IMR-90 (cell line): ENCODE measurements at regions not wholly inside any gene's neighbourhood (a gene's known extent, or its start where the extent isn't known, plus 50 kb on each side); places are given as distances from the start of the nearest gene placed in this dataset.

Experiments used
- ATAC-seq: fragments of 200-7000 bp; cut with Tn5 transposase; 2 replicates; pipeline ENCODE4 v1.9.1; 2020; ENCODE audit warnings: low read depth, mild to moderate bottlenecking, moderate library complexity
- BruUV-seq: library from RNA; stranded (reverse); fragments of 400-500 nt; replicated peaks from 2 replicates; lab custom pipeline; 2021; lab: Mats Ljungman, UMichigan
- CTCF ChIA-PET: fragments of 300-600 bp; formaldehyde crosslinking; extraction: SDS; loops from one replicate; lab custom pipeline; 2021; ENCODE audit warnings: antibody characterized with exemption; lab: Yijun Ruan, JAX
- POLR2A ChIA-PET: fragments of 300-600 bp; sonication (Branson Sonifier 250); formaldehyde crosslinking; loops from one replicate; lab custom pipeline; 2022; ENCODE audit warnings: antibody characterized with exemption; ENCODE audit not compliant: unreplicated experiment; lab: Charles Lee
- DNase-seq: peaks from one replicate; pipeline ENCODE4 v3.0.0; 2013
- H2AFZ ChIP-seq: replicated peaks from 2 replicates; pipeline ENCODE3; 2013; ENCODE audit warnings: low read length, mild to moderate bottlenecking; ENCODE audit not compliant: poor library complexity
- H2AK5ac ChIP-seq: 2 replicates; pipeline ENCODE4 v1.6.1; 2013; ENCODE audit warnings: low read depth, low read length, inconsistent platforms
- H2AK9ac ChIP-seq: replicated peaks from 2 replicates; pipeline ENCODE3; 2013; ENCODE audit warnings: mild to moderate bottlenecking, low read depth, low read length, moderate library complexity; ENCODE audit not compliant: poor library complexity
- H2BK120ac ChIP-seq: 2 replicates; pipeline ENCODE4 v1.6.1; 2013; ENCODE audit warnings: low read depth, low read length, inconsistent platforms
- H2BK15ac ChIP-seq: 3 replicates; pipeline ENCODE4 v1.6.1; 2013; ENCODE audit warnings: low read depth, low read length, inconsistent platforms
- H2BK20ac ChIP-seq: 2 replicates; pipeline ENCODE4 v1.6.1; 2013; ENCODE audit warnings: low read depth, mild to moderate bottlenecking, inconsistent platforms, low read length, moderate library complexity
- H2BK5ac ChIP-seq: 2 replicates; pipeline ENCODE4 v1.6.1; 2013; ENCODE audit warnings: mild to moderate bottlenecking, low read depth, low read length, inconsistent platforms; ENCODE audit not compliant: poor library complexity, severe bottlenecking
- H3K14ac ChIP-seq: replicated peaks from 2 replicates; pipeline ENCODE4 v1.6.1; 2013; ENCODE audit warnings: low read depth, low read length, inconsistent platforms
- H3K18ac ChIP-seq: 2 replicates; pipeline ENCODE4 v1.6.1; 2013; ENCODE audit warnings: low read depth, low read length, control low read depth
- H3K23ac ChIP-seq: 2 replicates; pipeline ENCODE4 v1.6.1; 2013; ENCODE audit warnings: low read depth, low read length, inconsistent platforms
- H3K27ac ChIP-seq: 2 replicates; pipeline ENCODE4 v1.5.1; 2013; ENCODE audit warnings: mild to moderate bottlenecking, control low read depth, low read length; ENCODE audit not compliant: insufficient read depth
- H3K27me3 ChIP-seq: 2 replicates; pipeline ENCODE4 v1.6.1; 2013; ENCODE audit warnings: low read length; ENCODE audit not compliant: control insufficient read depth, insufficient read depth
- H3K36me3 ChIP-seq: 2 replicates; pipeline ENCODE4 v1.6.1; 2013; ENCODE audit warnings: low read length, mixed read lengths; ENCODE audit not compliant: control insufficient read depth, insufficient read depth
- H3K4ac ChIP-seq: 2 replicates; pipeline ENCODE4 v1.6.1; 2013; ENCODE audit warnings: low read depth, low read length, inconsistent platforms
- H3K4me1 ChIP-seq: 2 replicates; pipeline ENCODE4 v1.6.1; 2013; ENCODE audit warnings: low read length, mixed read lengths; ENCODE audit not compliant: control insufficient read depth, insufficient read depth
- H3K4me2 ChIP-seq: 2 replicates; pipeline ENCODE4 v1.6.1; 2013; ENCODE audit warnings: low read depth, mild to moderate bottlenecking, control low read depth, low read length, moderate library complexity
- H3K4me3 ChIP-seq: 2 replicates; pipeline ENCODE4 v1.5.1; 2013; ENCODE audit warnings: low read depth, mild to moderate bottlenecking, control low read depth, low read length, moderate library complexity; ENCODE audit not compliant: insufficient read depth
- H3K56ac ChIP-seq: 2 replicates; pipeline ENCODE4 v1.6.1; 2013; ENCODE audit warnings: low read length, inconsistent platforms; ENCODE audit not compliant: insufficient read depth; ENCODE audit errors: extremely low read depth
- H3K79me1 ChIP-seq, 2 experiments: 2 replicates each; pipeline ENCODE4 v1.6.1; 2013; ENCODE audit warnings: low read length in 2 of 2, inconsistent platforms in 1 of 2, low read depth in 1 of 2
- H3K9ac ChIP-seq: 2 replicates; pipeline ENCODE4 v1.6.1; 2013; ENCODE audit warnings: low read depth, low read length, control low read depth
- H3K9me1 ChIP-seq: 2 replicates; pipeline ENCODE4 v1.6.1; 2013; ENCODE audit warnings: low read length, inconsistent platforms; ENCODE audit not compliant: insufficient read depth
- H3K9me3 ChIP-seq: 2 replicates; pipeline ENCODE4 v1.6.1; 2013; ENCODE audit warnings: low read length; ENCODE audit not compliant: control insufficient read depth, insufficient read depth
- H4K20me1 ChIP-seq: 2 replicates; pipeline ENCODE4 v1.6.1; 2013; ENCODE audit warnings: low read length, inconsistent platforms; ENCODE audit not compliant: insufficient read depth
- H4K5ac ChIP-seq: 2 replicates; pipeline ENCODE4 v1.6.1; 2013; ENCODE audit warnings: mild to moderate bottlenecking, low read depth, low read length, control low read depth
- H4K8ac ChIP-seq, 2 experiments: 2 replicates each; pipeline ENCODE4 v1.6.1; 2013; ENCODE audit warnings: low read depth in 2 of 2, low read length in 2 of 2, control low read depth in 1 of 2, inconsistent platforms in 1 of 2
- H4K91ac ChIP-seq: 2 replicates; pipeline ENCODE4 v1.6.1; 2013; ENCODE audit warnings: low read depth, low read length, inconsistent platforms; ENCODE audit not compliant: insufficient read depth
- CEBPB ChIP-seq: IDR thresholded peaks from 2 replicates; pipeline ENCODE4 v1.6.1; 2012; ENCODE audit warnings: low read depth, low read length, improper control_type of control experiment
- WGBS, 2 experiments: methylation state at CpG; one replicate each; pipeline versions ENCODE4 v1.1.5 to v1.1.7; 2013; ENCODE audit warnings: missing lambda C conversion rate in 2 of 2; ENCODE audit not compliant: insufficient read length in 1 of 2; ENCODE audit errors: extremely low coverage in 2 of 2; 5-methylcytosine and 5-hydroxymethylcytosine counted together
- dilution Hi-C: fragments of 300-500 bp; cut with HindIII; formaldehyde crosslinking; loops from one replicate; pipeline ENCODE4 v1.14.3; 2018; ENCODE audit warnings: low sequenced_read_pairs; ENCODE audit not compliant: unreplicated experiment
- in situ Hi-C: fragments of 300-500 bp; cut with MboI; formaldehyde crosslinking; loops from 3 replicates; pipeline ENCODE4 v1.14.3; 2019; ENCODE audit warnings: low sequenced_read_pairs, inconsistent platforms, mixed read lengths
- intact Hi-C: fragments of 100-400 bp; cut with micrococcal nuclease; formaldehyde crosslinking; loops from 2 replicates; pipeline ENCODE4 v1.10.0; 2022

GRCh38 chr2:172308253-172308935 lies 119.0 kb upstream of the ITGA6 start:
- ChIA-PET POLR2A (no interaction called here), CTCF (no interaction called here)
- Histone ChIP-seq H2BK20ac (no peak overlapping the region), H2BK120ac (no peak overlapping the region), H3K18ac (no peak overlapping the region), H3K56ac (no peak overlapping the region), H4K5ac (no peak overlapping the region), H3K79me1 (no peaks in the 10 kb centered on the region), H2AK9ac (no peak overlapping the region), H4K8ac (no peak overlapping the region), H3K4me3 (no peak overlapping the region), H3K14ac (no peak overlapping the region), H3K4me1 (no peaks in the 10 kb centered on the region; the same call in 1 of the 2 replicates), H3K9me1 (no peaks in the 10 kb centered on the region), H2BK15ac (no peak overlapping the region), H3K9me3 (no peaks in the 10 kb centered on the region), H3K36me3 (no peaks in the 10 kb centered on the region), H3K27ac (no peak overlapping the region), H3K4ac (no peak overlapping the region), H3K23ac (no peak overlapping the region), H2AFZ (no peak overlapping the region), H2AK5ac (no peak overlapping the region), H4K91ac (no peak overlapping the region), H3K4me2 (no peak overlapping the region), H2BK5ac (no peak overlapping the region), H3K27me3 (no peaks in the 10 kb centered on the region), H4K20me1 (no peaks in the 10 kb centered on the region), H3K9ac (no peak overlapping the region)
- ATAC-seq (no peak), DNase-seq (no peak)
- dilution Hi-C loops = no loop called here
- BruUV-seq = no TSS peak
- TF ChIP-seq CEBPB = no peak
- in situ Hi-C loops = no loop called here
- intact Hi-C loops = no loop called here
- 85% methylated on average over 5 of the region's 9 CpGs; no CpG with 5 or more reads in 1 of the 2 experiments for WGBS, 2 experiments
